ENCODE measurements at regions not wholly inside any gene's neighbourhood (a gene's known extent, or its start where the extent isn't known, plus 50 kb on each side); places are given as distances from the start of the nearest gene placed in this dataset.
"Not testable (repeated sequence)": the region's sequence is repeated elsewhere in the genome, so short reads cannot be mapped to it uniquely, and the experiment has no call there.

GRCh38 chr11:130562549-130562948, 114.1 kb downstream of the ADAMTS15 start:
- Mint-ChIP-seq H3K4me3 (no peak overlapping the region), H3K4me1 (no peaks in the 10 kb centered on the region), H3K27ac (ENCODE audit: unreplicated experiment) (no peak overlapping the region), H3K9me3 (no peaks in the 10 kb centered on the region), H3K27me3 (ENCODE audit: low read depth) (no peaks in the 10 kb centered on the region), H3K36me3 (ENCODE audit: low read depth) (no peaks in the 10 kb centered on the region)
- TF ChIP-seq CTCF (conservative IDR thresholded peaks at IDR 0.05), result no peak
- DNase-seq (ENCODE audit: low read depth, low spot score), result no peak

- not testable (repeated sequence) for H3K4me1 Mint-ChIP-seq; H3K4me3 Mint-ChIP-seq; H3K9me3 Mint-ChIP-seq; H3K36me3 Mint-ChIP-seq (ENCODE audit: low read depth); H3K27ac Mint-ChIP-seq (ENCODE audit: unreplicated experiment); H3K27me3 Mint-ChIP-seq (ENCODE audit: low read depth); DNase-seq (ENCODE audit: low read depth, low spot score)
These were observed 117.9 kb downstream of the ADAMTS15 start for GRCh38 chr11:130566360-130566759.

GRCh38 chr11:130571519-130571918, 123.1 kb downstream of the ADAMTS15 start:
- H3K9me3 Mint-ChIP-seq, result no peaks in the 10 kb centered on the region

GRCh38 chr11:130571947-130572584, 123.6 kb downstream of the ADAMTS15 start:
- no peaks in the 10 kb centered on the region for H3K4me1 Mint-ChIP-seq
- no peaks in the 10 kb centered on the region for H3K9me3 Mint-ChIP-seq
- H3K4me3 Mint-ChIP-seq, result no peak overlapping the region
- no peak overlapping the region for H3K27ac Mint-ChIP-seq (ENCODE audit: unreplicated experiment)
- peaks cover 3% of the 10 kb centered on the region for H3K27me3 Mint-ChIP-seq (ENCODE audit: low read depth)
- no peak for TF ChIP-seq CTCF (conservative IDR thresholded peaks at IDR 0.05)
- no peak for DNase-seq (ENCODE audit: low read depth, low spot score)
- H3K36me3 Mint-ChIP-seq (ENCODE audit: low read depth), result no peaks in the 10 kb centered on the region

More at GRCh38 chr11:130571519-130571918, 123.1 kb downstream of the ADAMTS15 start:
- no peak for TF ChIP-seq CTCF (conservative IDR thresholded peaks at IDR 0.05)
- H3K4me3 Mint-ChIP-seq, result no peak overlapping the region
- H3K36me3 Mint-ChIP-seq (ENCODE audit: low read depth), result no peaks in the 10 kb centered on the region
- no peak overlapping the region for H3K27ac Mint-ChIP-seq (ENCODE audit: unreplicated experiment)
- no peak for DNase-seq (ENCODE audit: low read depth, low spot score)
- peaks cover 3% of the 10 kb centered on the region for H3K27me3 Mint-ChIP-seq (ENCODE audit: low read depth)
- no peaks in the 10 kb centered on the region for H3K4me1 Mint-ChIP-seq

- Mint-ChIP-seq H3K27ac (ENCODE audit: unreplicated experiment) (no peak overlapping the region), H3K4me3 (no peak overlapping the region), H3K9me3 (peaks cover 2% of the 10 kb centered on the region), H3K36me3 (ENCODE audit: low read depth) (no peaks in the 10 kb centered on the region), H3K4me1 (peaks cover 11% of the 10 kb centered on the region), H3K27me3 (ENCODE audit: low read depth) (no peaks in the 10 kb centered on the region)
- DNase-seq (ENCODE audit: low read depth, low spot score), result no peak
- TF ChIP-seq CTCF (conservative IDR thresholded peaks at IDR 0.05), result no peak
These were observed 125.3 kb downstream of the ADAMTS15 start for GRCh38 chr11:130573767-130574166.

GRCh38 chr11:130574740-130575139, 126.3 kb downstream of the ADAMTS15 start:
- H3K27ac Mint-ChIP-seq (ENCODE audit: unreplicated experiment), result no peak overlapping the region
- no peak for DNase-seq (ENCODE audit: low read depth, low spot score)
- H3K36me3 Mint-ChIP-seq (ENCODE audit: low read depth), result no peaks in the 10 kb centered on the region
- H3K9me3 Mint-ChIP-seq, result peaks cover 2% of the 10 kb centered on the region
- peaks cover 15% of the 10 kb centered on the region for H3K4me1 Mint-ChIP-seq
- no peak for TF ChIP-seq CTCF (conservative IDR thresholded peaks at IDR 0.05)
- no peaks in the 10 kb centered on the region for H3K27me3 Mint-ChIP-seq (ENCODE audit: low read depth)
- H3K4me3 Mint-ChIP-seq, result no peak overlapping the region
